DMS 273 (cell line): ENCODE measurements at regions not wholly inside any gene's neighbourhood (a gene's known extent, or its start where the extent isn't known, plus 50 kb on each side); places are given as distances from the start of the nearest gene placed in this dataset.

ENCODE experiments used
- DNase-seq: peaks from one replicate; lab custom pipeline; 2025; ENCODE audit not compliant: unreplicated experiment; lab: John Stamatoyannopoulos, UW

DNA sequence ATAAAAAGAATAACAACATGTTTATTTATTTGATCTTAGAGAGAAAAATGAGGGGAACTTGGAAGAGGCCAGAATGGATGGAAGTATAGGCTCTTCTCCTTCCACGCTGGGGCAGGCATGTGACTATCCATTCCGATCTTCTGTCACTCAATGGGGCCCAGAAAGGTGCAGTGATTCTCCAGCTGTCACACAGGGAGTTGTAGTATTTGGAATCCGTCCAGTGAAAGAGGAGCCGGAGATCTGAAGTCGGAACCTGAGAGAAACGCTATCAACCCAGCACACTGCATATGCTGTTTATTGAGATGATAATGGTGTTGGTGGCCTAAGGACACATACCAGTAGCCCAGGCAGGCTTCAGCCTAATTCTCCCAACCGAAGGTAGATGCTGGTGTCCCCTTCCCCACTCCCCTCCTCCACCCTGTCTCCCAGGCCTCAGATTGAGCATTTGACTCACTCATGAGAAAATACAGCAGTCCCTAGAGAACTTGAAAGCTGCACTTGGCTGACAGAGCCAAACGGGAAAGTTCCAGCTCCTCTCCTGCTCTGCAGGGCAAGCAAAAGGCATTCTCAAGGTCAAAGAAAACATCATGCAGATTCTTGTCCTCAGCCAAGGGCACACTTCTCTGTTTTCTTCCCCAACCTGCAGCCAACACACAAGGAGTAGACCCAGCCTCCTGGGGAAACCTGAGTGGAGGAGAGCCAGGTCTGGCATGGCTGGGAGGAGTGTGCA lies 100.4 kb downstream of the IRF2BPL start:
- DNase-seq: peak; percentile 82

GRCh38 chr14:76926521-76927251 lies 100.5 kb downstream of the LRRC74A start:
- peak; percentile 83 for DNase-seq

GRCh38 chr14:76925097-76925441 lies 98.9 kb downstream of the LRRC74A start:
- DNase-seq: no peak

- peak; percentile 85 for DNase-seq
These were observed 98.3 kb downstream of the LRRC74A start for GRCh38 chr14:76924371-76925096.

DNA sequence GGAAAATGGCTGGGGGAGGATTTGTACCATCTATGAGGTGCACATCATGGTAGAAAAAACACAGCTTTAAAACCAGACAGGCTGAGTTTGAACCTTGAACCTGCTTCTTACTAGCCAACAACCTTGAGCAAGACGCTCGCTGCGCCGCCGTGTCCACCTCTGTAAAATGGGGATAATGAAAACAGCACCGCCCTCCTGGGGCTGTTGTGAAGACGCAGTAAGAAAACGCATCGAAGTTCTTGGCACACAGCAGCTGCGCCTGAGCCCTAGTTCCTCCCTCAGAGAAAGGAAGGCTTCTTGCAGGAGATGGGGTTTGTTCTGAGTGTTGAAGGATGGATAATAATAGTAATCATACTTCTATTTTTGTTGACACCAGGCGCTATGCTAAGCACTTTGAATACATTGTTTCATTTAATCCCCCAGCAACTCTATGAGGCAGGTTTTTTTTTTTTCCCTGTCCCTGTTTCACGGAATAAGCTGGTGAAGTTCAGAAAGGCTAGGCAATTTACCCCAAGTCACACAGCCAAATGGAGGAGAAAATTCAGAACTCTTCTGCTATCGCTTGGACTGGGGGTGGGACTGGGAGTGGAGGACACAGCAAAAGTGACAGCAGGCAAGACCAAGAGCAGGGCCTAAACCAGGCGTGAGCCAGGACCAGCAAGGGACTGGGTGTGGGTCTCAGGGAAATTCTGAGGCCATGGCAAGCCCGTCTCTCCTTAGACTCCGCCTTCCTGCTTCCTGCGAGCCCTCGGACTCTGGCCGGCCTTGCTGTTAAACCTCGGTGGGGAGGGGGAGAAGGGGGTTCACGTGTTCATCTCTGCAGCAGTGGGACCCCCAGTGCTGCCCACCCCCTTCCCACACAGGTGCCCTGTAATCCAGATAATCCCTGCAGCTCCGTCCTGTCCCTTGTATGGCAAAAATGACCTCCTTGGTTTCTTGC lies 97.5 kb downstream of the LRRC74A start:
- DNase-seq: no peak

GRCh38 chr14:76922584-76922983 lies 96.4 kb downstream of the LRRC74A start:
- no peak for DNase-seq

GRCh38 chr14:76922092-76922491 lies 95.9 kb downstream of the LRRC74A start:
- no peak for DNase-seq

DNA sequence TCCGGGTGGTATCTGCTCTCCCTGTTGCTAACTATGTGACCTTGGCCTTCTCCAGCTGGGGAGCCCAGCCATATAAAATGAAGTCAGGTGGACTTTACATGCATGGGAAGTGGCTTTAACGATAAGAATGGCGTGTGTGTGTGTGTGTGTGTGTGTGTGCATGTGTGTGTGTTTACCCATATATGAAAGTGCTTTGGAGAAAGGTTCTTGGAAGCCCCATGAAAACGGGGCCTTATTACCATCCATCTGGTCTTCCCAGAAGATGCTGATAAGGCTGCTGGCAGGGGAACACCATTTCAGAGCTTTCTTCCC lies 94.8 kb downstream of the LRRC74A start:
- peak; percentile 79 for DNase-seq

DNA sequence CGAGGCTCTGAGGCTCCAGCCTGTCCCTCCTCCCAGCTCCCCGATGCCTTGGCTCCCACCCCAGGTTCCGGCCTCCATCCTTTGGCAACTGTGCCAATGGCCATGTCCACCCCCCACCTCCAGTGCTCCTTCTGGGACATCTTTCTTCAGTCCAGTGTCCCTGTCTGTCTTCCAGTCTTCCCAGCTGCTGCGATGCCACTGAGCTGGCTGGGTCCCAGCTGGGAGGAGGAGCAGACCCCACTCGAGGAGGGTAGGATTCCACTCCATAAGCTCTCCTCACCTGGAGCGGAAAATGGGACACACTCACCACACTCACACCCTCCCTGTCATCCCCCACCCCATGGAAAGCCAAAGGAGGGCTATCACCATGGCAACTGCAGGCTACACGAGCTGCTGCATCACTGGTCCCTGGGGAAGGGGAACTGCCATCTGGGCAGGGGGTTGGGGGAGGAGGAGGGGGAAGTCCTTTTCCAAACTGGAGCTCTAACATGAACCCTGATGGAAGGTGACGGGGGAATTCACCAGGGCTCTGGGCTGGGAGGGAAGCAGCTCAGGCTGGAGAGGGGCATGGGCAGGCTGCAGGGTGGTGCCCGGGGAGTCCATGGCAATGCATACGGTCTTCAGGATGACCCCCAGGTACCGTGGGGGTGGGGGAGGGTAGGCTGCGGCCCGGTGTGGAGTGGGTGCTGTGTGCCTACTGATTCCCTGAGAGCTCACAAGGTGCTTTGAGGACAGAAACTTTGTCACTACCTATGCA lies 94.3 kb downstream of the LRRC74A start:
- peak; percentile 99 for DNase-seq

DNA sequence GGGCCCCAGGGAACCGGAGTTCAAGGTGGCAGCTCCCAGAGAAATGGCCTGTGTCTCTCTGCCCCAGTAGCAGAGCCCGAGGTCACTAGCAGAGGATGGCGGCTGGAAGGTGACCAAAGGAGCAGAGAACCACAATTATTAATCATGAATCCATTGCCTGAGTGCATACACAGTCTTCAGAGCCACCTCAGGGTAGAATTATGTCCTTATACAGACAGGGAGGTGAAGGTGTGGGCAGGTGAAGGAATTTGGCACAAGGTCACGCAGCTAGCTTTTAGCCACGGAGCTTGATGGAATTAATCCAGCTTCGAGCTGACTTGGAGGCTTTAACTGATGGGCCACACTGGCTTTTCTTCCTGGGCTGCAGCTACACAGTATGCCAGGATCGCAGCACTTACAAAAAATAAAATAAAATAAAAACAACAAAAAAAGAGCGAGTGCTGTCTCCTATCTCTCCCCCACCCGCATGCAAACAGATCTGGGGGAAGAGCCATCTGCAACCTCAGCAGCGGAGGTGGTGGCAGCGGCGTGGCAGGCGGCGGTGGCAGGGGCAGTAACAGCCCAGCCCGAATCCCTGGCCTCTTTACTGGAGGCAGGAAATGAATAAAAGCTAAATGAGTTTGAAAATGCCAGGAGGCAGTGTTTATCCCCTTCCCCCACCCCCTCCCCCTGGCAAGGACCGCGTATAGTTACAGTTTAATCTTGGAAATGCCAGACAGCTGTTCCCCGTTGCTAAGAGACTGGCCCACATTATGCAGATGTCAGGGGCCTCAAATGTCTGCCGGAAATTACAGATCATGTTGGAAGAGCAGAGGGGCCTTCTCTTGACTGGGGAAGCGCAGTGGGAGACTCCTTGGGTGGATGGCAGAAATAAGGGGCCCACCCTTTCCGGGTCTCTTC lies 93.5 kb downstream of the LRRC74A start:
- peak; percentile 99 for DNase-seq
